ENCODE measurements at regions not wholly inside any gene's neighbourhood (a gene's known extent, or its start where the extent isn't known, plus 50 kb on each side); places are given as distances from the start of the nearest gene placed in this dataset.
"Not testable (repeated sequence)": the region's sequence is repeated elsewhere in the genome, so short reads cannot be mapped to it uniquely, and the experiment has no call there.

- DNase-seq, result no peak
These were observed 847.8 kb downstream of the RAPGEF2 start for GRCh38 chr4:159950707-159951106.

GRCh38 chr4:159966746-159967145 is 863.9 kb downstream of the RAPGEF2 start:
- no peak for DNase-seq

- DNase-seq, result not testable (repeated sequence)
These were observed 874.1 kb downstream of the RAPGEF2 start for GRCh38 chr4:159976871-159977482.

GRCh38 chr4:159977907-159978617 is 875.2 kb downstream of the RAPGEF2 start:
- no peak for DNase-seq

- DNase-seq, result no peak
These were observed 876.5 kb downstream of the RAPGEF2 start for GRCh38 chr4:159979351-159979750.

GRCh38 chr4:159979953-159980352 is 877.1 kb downstream of the RAPGEF2 start:
- DNase-seq, result no peak

- DNase-seq, result no peak
These were observed 878.1 kb downstream of the RAPGEF2 start for GRCh38 chr4:159980826-159981468.

GRCh38 chr4:159981469-159981856 is 878.6 kb downstream of the RAPGEF2 start:
- no peak for DNase-seq

GRCh38 chr4:159983082-159983481 is 880.2 kb downstream of the RAPGEF2 start:
- no peak for DNase-seq

GRCh38 chr4:160009656-160010493 is 907.0 kb downstream of the RAPGEF2 start:
- no peak for DNase-seq

GRCh38 chr4:160019936-160020335 is 917.1 kb downstream of the RAPGEF2 start:
- no peak for DNase-seq

GRCh38 chr4:160020804-160021203 is 917.9 kb downstream of the RAPGEF2 start:
- no peak for DNase-seq

GRCh38 chr4:160021870-160022269 is 919.0 kb downstream of the RAPGEF2 start:
- DNase-seq, result no peak

- no peak for DNase-seq
These were observed 923.8 kb downstream of the RAPGEF2 start for GRCh38 chr4:160026721-160027120.

GRCh38 chr4:160034501-160034900 is 931.6 kb downstream of the RAPGEF2 start:
- DNase-seq, result no peak

GRCh38 chr4:160038615-160039014 is 935.7 kb downstream of the RAPGEF2 start:
- DNase-seq, result no peak

GRCh38 chr4:160044693-160045092 is 941.8 kb downstream of the RAPGEF2 start:
- DNase-seq, result no peak

- no peak for DNase-seq
These were observed 979.7 kb downstream of the RAPGEF2 start for GRCh38 chr4:160082432-160083207.

- DNase-seq, result no peak
These were observed 988.8 kb downstream of the RAPGEF2 start for GRCh38 chr4:160091631-160092030.

GRCh38 chr4:160100316-160100715 is 997.4 kb downstream of the RAPGEF2 start:
- no peak for DNase-seq

GRCh38 chr4:160110891-160111290 is 1008.0 kb downstream of the RAPGEF2 start:
- no peak for DNase-seq

GRCh38 chr4:160117686-160118085 is 1014.8 kb downstream of the RAPGEF2 start:
- no peak for DNase-seq

All from NCI-H345 (cell line).